ENCODE measurements at regions not wholly inside any gene's neighbourhood (a gene's known extent, or its start where the extent isn't known, plus 50 kb on each side); places are given as distances from the start of the nearest gene placed in this dataset.
"Not testable (repeated sequence)": the region's sequence is repeated elsewhere in the genome, so short reads cannot be mapped to it uniquely, and the experiment has no call there.

GRCh38 chr9:42470577-42470976 lies 287.1 kb downstream of the SPATA31A6 start:
- H3K27me3 ChIP-seq (ENCODE audit: insufficient read depth, low read depth); H2AFZ ChIP-seq; CTCF ChIA-PET; H4K20me1 ChIP-seq (ENCODE audit: insufficient read depth); POLR2A ChIA-PET (ENCODE audit: unreplicated experiment); intact Hi-C loops (cut with micrococcal nuclease; ENCODE audit: unreplicated experiment); H3K9me2 ChIP-seq (ENCODE audit: insufficient read depth); H3K4me2 ChIP-seq; H3K4me3 ChIP-seq; H3K4me1 ChIP-seq (replicated peaks; ENCODE audit: insufficient read depth); H3K27ac ChIP-seq; H3K79me2 ChIP-seq (ENCODE audit: low read depth); DNase-seq; H3K9me3 ChIP-seq (ENCODE audit: insufficient read depth, low read depth); BruUV-seq (replicated peaks); H3K36me3 ChIP-seq (ENCODE audit: low read depth); H3F3A ChIP-seq (ENCODE audit: insufficient read depth, low read depth): not testable (repeated sequence)
- TF ChIP-seq, protein P1, sequence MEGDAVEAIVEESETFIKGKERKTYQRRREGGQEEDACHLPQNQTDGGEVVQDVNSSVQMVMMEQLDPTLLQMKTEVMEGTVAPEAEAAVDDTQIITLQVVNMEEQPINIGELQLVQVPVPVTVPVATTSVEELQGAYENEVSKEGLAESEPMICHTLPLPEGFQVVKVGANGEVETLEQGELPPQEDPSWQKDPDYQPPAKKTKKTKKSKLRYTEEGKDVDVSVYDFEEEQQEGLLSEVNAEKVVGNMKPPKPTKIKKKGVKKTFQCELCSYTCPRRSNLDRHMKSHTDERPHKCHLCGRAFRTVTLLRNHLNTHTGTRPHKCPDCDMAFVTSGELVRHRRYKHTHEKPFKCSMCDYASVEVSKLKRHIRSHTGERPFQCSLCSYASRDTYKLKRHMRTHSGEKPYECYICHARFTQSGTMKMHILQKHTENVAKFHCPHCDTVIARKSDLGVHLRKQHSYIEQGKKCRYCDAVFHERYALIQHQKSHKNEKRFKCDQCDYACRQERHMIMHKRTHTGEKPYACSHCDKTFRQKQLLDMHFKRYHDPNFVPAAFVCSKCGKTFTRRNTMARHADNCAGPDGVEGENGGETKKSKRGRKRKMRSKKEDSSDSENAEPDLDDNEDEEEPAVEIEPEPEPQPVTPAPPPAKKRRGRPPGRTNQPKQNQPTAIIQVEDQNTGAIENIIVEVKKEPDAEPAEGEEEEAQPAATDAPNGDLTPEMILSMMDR (conservative IDR thresholded peaks at IDR 0.05): peak; percentile 55

GRCh38 chr9:42490989-42491388 lies 307.5 kb downstream of the SPATA31A6 start:
- DNase-seq; H3K9me3 ChIP-seq (ENCODE audit: insufficient read depth, low read depth); intact Hi-C loops (cut with micrococcal nuclease; ENCODE audit: unreplicated experiment); H3K79me2 ChIP-seq (ENCODE audit: low read depth); H3K27me3 ChIP-seq (ENCODE audit: insufficient read depth, low read depth); H3K9me2 ChIP-seq (ENCODE audit: insufficient read depth); CTCF ChIA-PET; H3K27ac ChIP-seq; POLR2A ChIA-PET (ENCODE audit: unreplicated experiment); H3F3A ChIP-seq (ENCODE audit: insufficient read depth, low read depth); H3K4me1 ChIP-seq (replicated peaks; ENCODE audit: insufficient read depth); H4K20me1 ChIP-seq (ENCODE audit: insufficient read depth); H2AFZ ChIP-seq; BruUV-seq (replicated peaks); H3K4me2 ChIP-seq; H3K4me3 ChIP-seq; H3K36me3 ChIP-seq (ENCODE audit: low read depth): not testable (repeated sequence)

GRCh38 chr9:42502620-42503264 lies 319.3 kb downstream of the SPATA31A6 start:
- H2AFZ ChIP-seq; H3K4me2 ChIP-seq; H3K27ac ChIP-seq; H3F3A ChIP-seq (ENCODE audit: insufficient read depth, low read depth); H3K4me1 ChIP-seq (replicated peaks; ENCODE audit: insufficient read depth); H3K4me3 ChIP-seq; BruUV-seq (replicated peaks); H3K9me2 ChIP-seq (ENCODE audit: insufficient read depth); H3K27me3 ChIP-seq (ENCODE audit: insufficient read depth, low read depth); H3K79me2 ChIP-seq (ENCODE audit: low read depth); H4K20me1 ChIP-seq (ENCODE audit: insufficient read depth); H3K36me3 ChIP-seq (ENCODE audit: low read depth); POLR2A ChIA-PET (ENCODE audit: unreplicated experiment); CTCF ChIA-PET; intact Hi-C loops (cut with micrococcal nuclease; ENCODE audit: unreplicated experiment); H3K9me3 ChIP-seq (ENCODE audit: insufficient read depth, low read depth): not testable (repeated sequence)
- peak in 1 of 2 experiments; percentile 10 for DNase-seq

DNA sequence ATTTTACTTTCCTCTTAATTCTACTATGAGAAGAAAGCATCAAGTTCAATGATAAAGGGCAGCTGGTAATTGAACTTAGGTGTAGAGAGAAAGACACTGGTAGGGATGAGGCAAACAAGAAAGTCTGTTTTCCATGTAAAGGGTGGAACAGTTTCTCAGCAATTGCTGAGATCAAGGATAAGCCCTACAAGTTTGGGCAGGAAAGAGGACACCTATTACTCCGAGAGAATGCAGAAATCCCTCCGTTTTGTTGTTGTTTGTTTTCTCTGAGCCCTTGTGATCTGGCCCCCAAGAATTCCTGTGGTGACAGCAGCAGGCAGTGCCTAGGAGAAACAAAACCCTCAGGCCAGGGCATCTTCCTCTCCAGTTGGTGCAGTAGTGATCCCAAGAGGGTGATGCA lies 324.7 kb downstream of the SPATA31A6 start:
- DNase-seq; H2AFZ ChIP-seq; H3K27ac ChIP-seq; H3K4me3 ChIP-seq; intact Hi-C loops (cut with micrococcal nuclease; ENCODE audit: unreplicated experiment); POLR2A ChIA-PET (ENCODE audit: unreplicated experiment); CTCF ChIA-PET; H3K4me1 ChIP-seq (replicated peaks; ENCODE audit: insufficient read depth); H3K9me3 ChIP-seq (ENCODE audit: insufficient read depth, low read depth); H3K4me2 ChIP-seq; H3K27me3 ChIP-seq (ENCODE audit: insufficient read depth, low read depth); H4K20me1 ChIP-seq (ENCODE audit: insufficient read depth); H3K79me2 ChIP-seq (ENCODE audit: low read depth); H3F3A ChIP-seq (ENCODE audit: insufficient read depth, low read depth); BruUV-seq (replicated peaks); H3K9me2 ChIP-seq (ENCODE audit: insufficient read depth); H3K36me3 ChIP-seq (ENCODE audit: low read depth): not testable (repeated sequence)

- H3K27ac ChIP-seq; H3K9me3 ChIP-seq (ENCODE audit: insufficient read depth, low read depth); H3K36me3 ChIP-seq (ENCODE audit: low read depth); H3K79me2 ChIP-seq (ENCODE audit: low read depth); DNase-seq; H3F3A ChIP-seq (ENCODE audit: insufficient read depth, low read depth); H3K27me3 ChIP-seq (ENCODE audit: insufficient read depth, low read depth); POLR2A ChIA-PET (ENCODE audit: unreplicated experiment); intact Hi-C loops (cut with micrococcal nuclease; ENCODE audit: unreplicated experiment); CTCF ChIA-PET; H3K4me3 ChIP-seq; H2AFZ ChIP-seq; H3K4me2 ChIP-seq; BruUV-seq (replicated peaks); H3K9me2 ChIP-seq (ENCODE audit: insufficient read depth); H4K20me1 ChIP-seq (ENCODE audit: insufficient read depth); H3K4me1 ChIP-seq (replicated peaks; ENCODE audit: insufficient read depth): not testable (repeated sequence)
These were observed 330.1 kb downstream of the SPATA31A6 start for GRCh38 chr9:42513535-42513934.

DNA sequence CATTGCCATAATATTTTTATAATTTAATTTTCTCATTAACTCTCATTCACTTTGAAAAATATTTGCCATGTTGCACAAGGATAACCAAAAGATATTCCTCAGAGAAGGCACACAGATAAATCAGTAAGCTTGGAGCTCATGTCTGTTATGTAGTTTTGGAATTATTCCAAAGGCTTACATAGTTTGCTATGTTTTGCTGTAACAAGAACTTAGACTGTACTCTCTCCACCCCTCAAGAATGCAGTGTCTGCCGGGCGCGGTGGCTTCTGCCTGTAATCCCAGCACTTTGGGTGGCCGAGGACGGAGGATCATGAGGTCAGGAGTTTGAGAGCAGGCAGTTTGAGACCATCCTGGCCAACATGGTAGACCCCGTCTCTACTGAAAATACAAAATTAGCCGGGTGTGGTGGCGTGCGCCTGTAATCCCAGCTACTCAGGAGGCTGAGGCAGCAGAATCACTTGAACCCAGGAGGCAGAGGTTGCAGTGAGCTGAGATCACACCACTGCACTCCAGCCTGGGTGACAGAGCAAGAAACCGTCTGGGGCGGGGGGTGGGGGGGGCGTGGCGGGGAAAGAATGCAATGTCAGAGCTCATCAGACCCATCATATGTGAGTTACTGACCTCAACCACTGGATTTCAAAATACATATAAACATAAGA lies 351.0 kb downstream of the SPATA31A6 start:
- H3K27me3 ChIP-seq (ENCODE audit: insufficient read depth, low read depth); intact Hi-C loops (cut with micrococcal nuclease; ENCODE audit: unreplicated experiment); CTCF ChIA-PET; H2AFZ ChIP-seq; BruUV-seq (replicated peaks); H3K4me2 ChIP-seq; H3K9me2 ChIP-seq (ENCODE audit: insufficient read depth); H3F3A ChIP-seq (ENCODE audit: insufficient read depth, low read depth); H3K27ac ChIP-seq; H3K9me3 ChIP-seq (ENCODE audit: insufficient read depth, low read depth); H3K79me2 ChIP-seq (ENCODE audit: low read depth); H3K4me1 ChIP-seq (replicated peaks; ENCODE audit: insufficient read depth); H4K20me1 ChIP-seq (ENCODE audit: insufficient read depth); POLR2A ChIA-PET (ENCODE audit: unreplicated experiment); H3K36me3 ChIP-seq (ENCODE audit: low read depth); H3K4me3 ChIP-seq: not testable (repeated sequence)
- DNase-seq: peak in 1 of 2 experiments; percentile 2

DNA sequence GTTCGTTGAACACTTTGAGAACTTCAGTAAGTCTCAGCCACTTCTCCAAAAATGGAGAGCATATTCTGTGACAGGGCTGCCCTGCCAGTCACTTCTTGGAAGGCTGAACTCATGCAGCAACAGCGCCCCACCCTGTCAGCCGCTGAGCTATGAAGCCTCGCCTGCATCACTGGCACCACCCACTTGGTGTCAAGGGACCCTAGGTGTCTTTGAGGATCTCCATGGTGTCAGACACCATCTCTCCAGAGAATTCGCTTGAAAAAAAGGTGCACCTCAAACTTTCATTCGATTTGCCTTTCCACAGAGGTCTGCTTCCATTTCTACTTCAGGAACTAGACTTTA lies 351.5 kb downstream of the SPATA31A6 start:
- DNase-seq: peak; percentile 8 to 16
- CTCF ChIA-PET: not testable (repeated sequence)

More for the DNA sequence above, 351.5 kb downstream of the SPATA31A6 start:
- H3K27me3 ChIP-seq (ENCODE audit: insufficient read depth, low read depth); H3K4me3 ChIP-seq; POLR2A ChIA-PET (ENCODE audit: unreplicated experiment); H3F3A ChIP-seq (ENCODE audit: insufficient read depth, low read depth); BruUV-seq (replicated peaks); H3K27ac ChIP-seq; H3K4me2 ChIP-seq; H3K79me2 ChIP-seq (ENCODE audit: low read depth); H3K36me3 ChIP-seq (ENCODE audit: low read depth); H2AFZ ChIP-seq; H4K20me1 ChIP-seq (ENCODE audit: insufficient read depth); H3K9me3 ChIP-seq (ENCODE audit: insufficient read depth, low read depth); H3K4me1 ChIP-seq (replicated peaks; ENCODE audit: insufficient read depth); intact Hi-C loops (cut with micrococcal nuclease; ENCODE audit: unreplicated experiment); H3K9me2 ChIP-seq (ENCODE audit: insufficient read depth): not testable (repeated sequence)

Measured in PC-9 (cell line).